ENCODE measurements at regions not wholly inside any gene's neighbourhood (a gene's known extent, or its start where the extent isn't known, plus 50 kb on each side); places are given as distances from the start of the nearest gene placed in this dataset.

DNA sequence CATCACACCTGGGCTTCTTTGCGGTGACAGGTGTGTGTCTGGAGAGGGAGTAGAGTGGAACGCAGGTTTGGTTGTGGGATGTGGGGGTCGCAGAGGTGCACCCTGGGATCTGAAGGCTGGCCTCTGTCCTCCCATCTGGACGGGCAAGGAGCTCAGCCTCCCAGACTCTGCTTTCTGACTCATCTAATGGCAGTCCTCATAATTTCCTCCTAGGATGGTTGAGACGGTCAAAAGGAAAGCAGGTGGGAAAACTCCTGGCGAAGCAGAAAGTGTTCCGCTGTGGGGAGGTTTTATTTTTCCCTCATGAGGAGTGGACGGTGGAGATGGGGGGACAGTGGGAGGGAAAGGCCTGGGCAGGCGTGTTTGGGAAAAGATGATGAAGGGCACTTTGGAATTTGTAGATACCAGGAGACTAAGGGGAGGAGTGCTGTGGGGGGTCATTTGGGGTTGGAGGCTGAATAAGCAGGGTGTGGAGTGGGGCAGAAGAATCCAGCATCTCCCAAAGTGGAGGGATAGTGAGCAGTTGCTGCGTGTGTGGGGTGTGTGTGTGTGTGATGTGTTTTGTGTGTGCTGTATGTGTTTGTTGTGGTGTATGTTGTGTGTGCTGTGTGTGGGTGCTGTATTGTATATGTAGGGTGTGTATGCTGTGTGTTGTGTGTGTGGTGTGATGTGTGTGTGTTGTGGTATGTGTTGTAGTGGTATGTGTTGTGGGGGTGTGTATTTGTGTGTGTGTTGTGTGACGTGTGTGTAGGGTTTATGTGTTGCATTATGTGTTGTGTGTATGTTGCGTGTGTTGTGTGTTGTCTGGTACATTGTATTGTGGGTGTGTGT lies 97.2 kb upstream of the PODXL start:
- DNase-seq (ENCODE audit: low spot score), result no peak
- H3K27ac ChIP-seq, result no peak overlapping the region
- TF ChIP-seq, protein P1, sequence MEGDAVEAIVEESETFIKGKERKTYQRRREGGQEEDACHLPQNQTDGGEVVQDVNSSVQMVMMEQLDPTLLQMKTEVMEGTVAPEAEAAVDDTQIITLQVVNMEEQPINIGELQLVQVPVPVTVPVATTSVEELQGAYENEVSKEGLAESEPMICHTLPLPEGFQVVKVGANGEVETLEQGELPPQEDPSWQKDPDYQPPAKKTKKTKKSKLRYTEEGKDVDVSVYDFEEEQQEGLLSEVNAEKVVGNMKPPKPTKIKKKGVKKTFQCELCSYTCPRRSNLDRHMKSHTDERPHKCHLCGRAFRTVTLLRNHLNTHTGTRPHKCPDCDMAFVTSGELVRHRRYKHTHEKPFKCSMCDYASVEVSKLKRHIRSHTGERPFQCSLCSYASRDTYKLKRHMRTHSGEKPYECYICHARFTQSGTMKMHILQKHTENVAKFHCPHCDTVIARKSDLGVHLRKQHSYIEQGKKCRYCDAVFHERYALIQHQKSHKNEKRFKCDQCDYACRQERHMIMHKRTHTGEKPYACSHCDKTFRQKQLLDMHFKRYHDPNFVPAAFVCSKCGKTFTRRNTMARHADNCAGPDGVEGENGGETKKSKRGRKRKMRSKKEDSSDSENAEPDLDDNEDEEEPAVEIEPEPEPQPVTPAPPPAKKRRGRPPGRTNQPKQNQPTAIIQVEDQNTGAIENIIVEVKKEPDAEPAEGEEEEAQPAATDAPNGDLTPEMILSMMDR (conservative IDR thresholded peaks at IDR 0.05; ENCODE audit: low read depth), result no peak
- CTCF ChIA-PET, result interaction anchor here (0.6 kb wide), 1 partner anchor 176 kb away, joined by 3 read pairs; no protein-coding TSS in a partner anchor
- POLR2A ChIA-PET (ENCODE audit: low non-redundant PET), result no interaction called here

DNA sequence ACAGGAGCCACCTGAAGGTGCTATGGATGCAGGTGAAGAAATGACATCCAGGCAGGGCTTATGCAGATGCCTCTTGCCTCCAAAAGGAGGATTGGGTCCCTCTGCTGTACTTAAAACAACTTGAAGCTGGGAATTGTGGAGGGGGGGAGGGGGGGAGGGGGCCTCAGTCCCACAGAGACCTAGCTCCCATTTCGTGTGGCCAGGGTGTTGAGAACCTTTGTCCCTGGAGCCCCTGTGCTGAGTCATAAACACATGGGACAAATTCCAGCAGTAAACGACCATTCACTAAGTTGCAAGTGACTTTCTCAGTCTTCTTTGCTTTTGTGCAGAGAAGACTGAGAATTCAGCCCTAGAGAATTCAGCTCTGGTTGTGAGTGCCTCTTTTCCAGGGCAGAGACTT lies 96.5 kb upstream of the PODXL start:
- no peak for DNase-seq (ENCODE audit: low spot score)
- TF ChIP-seq, protein P1 (conservative IDR thresholded peaks at IDR 0.05; ENCODE audit: low read depth), result no peak
- ChIA-PET POLR2A (ENCODE audit: low non-redundant PET) (no interaction called here), CTCF (no interaction called here)
- H3K27ac ChIP-seq, result no peak overlapping the region

DNA sequence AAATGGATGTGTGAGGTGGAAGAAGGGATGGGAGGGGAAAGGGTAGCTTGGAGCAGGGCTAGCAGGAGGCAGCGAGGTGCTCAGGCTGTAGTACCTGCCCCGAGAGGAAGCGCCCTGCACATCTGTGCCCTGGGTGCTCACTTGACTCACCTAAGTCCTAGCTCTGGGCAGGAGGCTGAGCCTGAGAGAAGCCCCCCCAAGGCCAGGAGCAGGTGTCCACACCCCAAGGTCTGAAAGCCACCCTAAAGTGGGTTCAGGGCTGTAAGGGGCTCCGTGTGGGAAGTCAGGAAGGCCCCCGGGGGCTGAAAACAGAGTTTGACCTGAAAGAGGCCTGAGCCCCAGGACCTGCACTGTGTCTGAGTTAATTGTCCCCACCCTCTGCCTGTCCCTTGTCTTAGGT lies 95.8 kb upstream of the PODXL start:
- ChIA-PET POLR2A (ENCODE audit: low non-redundant PET) (no interaction called here), CTCF (no interaction called here)
- no peak overlapping the region for H3K27ac ChIP-seq
- TF ChIP-seq, protein P1 (conservative IDR thresholded peaks at IDR 0.05; ENCODE audit: low read depth), result no peak
- DNase-seq (ENCODE audit: low spot score), result no peak

DNA sequence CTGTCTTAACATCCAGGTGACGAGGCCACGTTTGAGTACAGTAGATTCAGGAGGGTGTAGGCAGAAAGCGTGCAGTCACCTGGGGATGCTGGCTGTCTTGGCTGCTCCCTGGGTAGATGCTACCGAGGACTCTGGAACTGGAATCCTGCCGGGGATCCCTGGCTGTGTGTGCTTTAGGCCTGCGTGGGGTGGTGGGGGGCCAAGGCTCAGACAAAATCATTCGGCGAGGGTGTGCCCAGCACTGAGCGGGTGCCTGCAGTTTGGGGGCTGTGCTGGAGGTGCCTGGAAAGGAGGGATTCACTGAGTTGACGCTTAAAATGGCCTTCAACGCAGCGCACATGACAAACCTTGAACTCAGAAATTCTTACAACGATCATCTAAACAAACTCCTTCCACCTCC lies 93.5 kb upstream of the PODXL start:
- POLR2A ChIA-PET (ENCODE audit: low non-redundant PET), result no interaction called here
- no peak overlapping the region for H3K27ac ChIP-seq
- DNase-seq (ENCODE audit: low spot score), result no peak
- CTCF ChIA-PET, result no interaction called here
- TF ChIP-seq, protein P1 (conservative IDR thresholded peaks at IDR 0.05; ENCODE audit: low read depth), result no peak

DNA sequence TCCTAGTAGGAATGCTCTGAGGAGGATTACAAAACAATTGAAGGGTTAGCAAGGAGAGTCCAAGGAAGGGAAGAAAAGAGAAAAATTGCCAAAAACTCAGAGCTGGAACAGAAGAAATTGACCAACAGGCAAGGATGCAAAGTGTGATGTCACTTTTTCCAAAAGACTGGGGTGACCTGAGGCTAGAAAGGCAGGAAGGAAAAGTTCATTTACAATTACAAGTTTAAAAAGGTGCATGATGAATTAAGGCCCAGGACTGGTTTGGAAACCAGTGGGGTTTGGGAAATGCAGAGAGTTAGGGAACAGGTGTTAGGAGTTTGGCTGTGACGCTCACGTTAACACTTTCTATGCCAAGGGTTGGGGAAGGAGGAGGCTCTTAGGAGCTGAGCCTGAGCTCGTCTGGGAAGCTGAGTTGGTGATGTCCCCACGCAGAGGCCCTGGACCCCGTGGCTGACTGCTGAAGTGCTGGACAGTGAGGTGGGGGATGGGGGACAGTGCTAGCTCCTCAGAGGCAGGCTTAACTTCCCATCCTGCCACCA lies 92.6 kb upstream of the PODXL start:
- ChIA-PET CTCF (no interaction called here), POLR2A (ENCODE audit: low non-redundant PET) (no interaction called here)
- TF ChIP-seq, protein P1 (conservative IDR thresholded peaks at IDR 0.05; ENCODE audit: low read depth), result no peak
- H3K27ac ChIP-seq, result no peak overlapping the region
- DNase-seq (ENCODE audit: low spot score), result no peak

DNA sequence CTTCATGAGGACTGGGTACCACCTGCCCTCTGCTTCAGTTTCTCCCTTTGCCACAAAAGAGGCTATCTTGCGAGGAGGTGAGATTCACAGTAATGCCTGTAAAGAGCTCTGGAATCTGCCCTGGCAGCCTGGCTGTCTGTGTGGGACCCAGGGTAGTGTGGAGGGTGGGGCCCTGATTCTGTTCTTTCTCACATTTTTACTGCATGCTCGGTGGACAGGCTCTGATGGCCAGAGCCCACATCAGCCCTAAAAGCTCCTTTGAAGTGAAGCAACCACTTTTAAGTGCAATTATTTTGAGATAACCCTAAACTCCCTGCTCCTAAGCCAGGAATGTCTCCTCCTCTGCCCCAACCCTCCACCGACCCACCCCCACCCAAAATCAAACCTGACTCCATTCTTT lies 92.1 kb upstream of the PODXL start:
- TF ChIP-seq, protein P1 (conservative IDR thresholded peaks at IDR 0.05; ENCODE audit: low read depth), result no peak
- ChIA-PET POLR2A (ENCODE audit: low non-redundant PET) (no interaction called here), CTCF (no interaction called here)
- no peak for DNase-seq (ENCODE audit: low spot score)
- no peak overlapping the region for H3K27ac ChIP-seq
